PC-9 (cell line): ENCODE measurements at regions not wholly inside any gene's neighbourhood (a gene's known extent, or its start where the extent isn't known, plus 50 kb on each side); places are given as distances from the start of the nearest gene placed in this dataset.
A peak's percentile ranks its signal among the peaks of the same experiment; 100 is the strongest.

Experiments
- BruUV-seq: library from RNA; stranded (reverse); fragments of 400-500 nt; replicated peaks from 2 replicates; lab custom pipeline; 2021; lab: Mats Ljungman, UMichigan
- CTCF ChIA-PET: fragments of 300-600 bp; sonication (Branson Sonifier 250); formaldehyde crosslinking; loops from one replicate; lab custom pipeline; 2022; ENCODE audit warnings: antibody characterized with exemption; lab: Charles Lee
- POLR2A ChIA-PET: fragments of 300-600 bp; sonication (Branson Sonifier 250); formaldehyde crosslinking; loops from one replicate; lab custom pipeline; 2022; ENCODE audit warnings: antibody characterized with exemption; ENCODE audit not compliant: unreplicated experiment; lab: Charles Lee
- DNase-seq, 2 experiments: peaks; one replicate each; pipeline versions ENCODE4 v3.0.0 to v3.0.0-alpha.2; 2015 to 2022; ENCODE audit warnings: mixed read lengths in 1 of 2
- H2AFZ ChIP-seq: fragments of 200-600 bp; sonication (generic); 2 replicates; pipeline ENCODE4 v1.8.1; 2017; ENCODE audit warnings: antibody characterized with exemption
- H3F3A ChIP-seq: fragments of 200-600 bp; sonication (generic); 2 replicates; pipeline ENCODE4 v1.8.1; 2017; ENCODE audit warnings: antibody characterized with exemption, mild to moderate bottlenecking, low read depth; ENCODE audit not compliant: insufficient read depth
- H3K27ac ChIP-seq: fragments of 200-600 bp; sonication (generic); 2 replicates; pipeline ENCODE4 v1.6.1; 2016; ENCODE audit warnings: mixed run types
- H3K27me3 ChIP-seq: fragments of 200-600 bp; sonication (generic); 2 replicates; pipeline ENCODE4 v1.6.1; 2016; ENCODE audit warnings: low read depth, mixed run types; ENCODE audit not compliant: insufficient read depth
- H3K36me3 ChIP-seq: fragments of 200-600 bp; sonication (generic); 2 replicates; pipeline ENCODE4 v1.6.1; 2016; ENCODE audit warnings: low read depth, mixed run types
- H3K4me1 ChIP-seq: fragments of 200-600 bp; sonication (generic); replicated peaks from 2 replicates; pipeline ENCODE4 v1.6.1; 2016; ENCODE audit warnings: mixed run types; ENCODE audit not compliant: insufficient read depth
- H3K4me2 ChIP-seq: fragments of 200-600 bp; sonication (generic); 2 replicates; pipeline ENCODE4 v1.6.1; 2017; ENCODE audit warnings: mixed run types
- H3K4me3 ChIP-seq: fragments of 200-600 bp; sonication (generic); 2 replicates; pipeline ENCODE4 v1.6.1; 2016; ENCODE audit warnings: mixed run types
- H3K79me2 ChIP-seq: fragments of 200-600 bp; sonication (generic); 2 replicates; pipeline ENCODE4 v1.6.1; 2017; ENCODE audit warnings: low read depth, mixed run types
- H3K9me2 ChIP-seq: fragments of 200-600 bp; sonication (generic); 2 replicates; pipeline ENCODE4 v1.8.1; 2017; ENCODE audit warnings: mild to moderate bottlenecking; ENCODE audit not compliant: insufficient read depth
- H3K9me3 ChIP-seq: fragments of 200-600 bp; sonication (generic); 2 replicates; pipeline ENCODE4 v1.8.1; 2016; ENCODE audit warnings: low read depth; ENCODE audit not compliant: insufficient read depth
- H4K20me1 ChIP-seq: fragments of 200-600 bp; sonication (generic); 2 replicates; pipeline ENCODE4 v1.8.1; 2017; ENCODE audit not compliant: insufficient read depth
- CTCF ChIP-seq: fragments of 200-600 bp; sonication (generic); conservative IDR thresholded peaks from 2 replicates; pipeline ENCODE4 v1.6.1; 2017; ENCODE audit warnings: mixed run types, antibody characterized with exemption, mild to moderate bottlenecking, moderate library complexity
- EZH2 ChIP-seq: fragments of 200-600 bp; sonication (generic); IDR thresholded peaks from 2 replicates; pipeline ENCODE4 v1.8.0; 2017; ENCODE audit warnings: antibody characterized with exemption, low read depth
- intact Hi-C: fragments of 100-400 bp; cut with micrococcal nuclease; formaldehyde crosslinking; loops from one replicate; pipeline ENCODE4 v1.10.0; 2022; ENCODE audit not compliant: unreplicated experiment

- Histone ChIP-seq H3K36me3 (no peaks in the 10 kb centered on the region), H3F3A (no peaks in the 10 kb centered on the region), H3K9me3 (no peaks in the 10 kb centered on the region), H4K20me1 (no peaks in the 10 kb centered on the region), H3K4me1 (no peaks in the 10 kb centered on the region), H3K27me3 (no peaks in the 10 kb centered on the region), H2AFZ (no peak overlapping the region), H3K79me2 (no peaks in the 10 kb centered on the region), H3K27ac (no peak overlapping the region), H3K9me2 (no peaks in the 10 kb centered on the region), H3K4me2 (no peak overlapping the region), H3K4me3 (no peak overlapping the region)
- intact Hi-C loops: no loop called here
- BruUV-seq: no TSS peak
- ChIA-PET CTCF (no interaction called here), POLR2A (no interaction called here)
- TF ChIP-seq EZH2 (no peak), CTCF (no peak)
- DNase-seq: no peak
Observed at GRCh38 chr12:28054583-28054982, 82.0 kb upstream of the PTHLH start.

- POLR2A ChIA-PET: no interaction called here
- intact Hi-C loops: no loop called here
- Histone ChIP-seq H3K36me3 (no peaks in the 10 kb centered on the region), H3K9me3 (no peaks in the 10 kb centered on the region), H3F3A (no peaks in the 10 kb centered on the region), H3K4me2 (no peak overlapping the region), H3K4me1 (no peaks in the 10 kb centered on the region), H4K20me1 (no peaks in the 10 kb centered on the region), H2AFZ (no peak overlapping the region), H3K9me2 (no peaks in the 10 kb centered on the region), H3K79me2 (no peaks in the 10 kb centered on the region), H3K27ac (no peak overlapping the region), H3K27me3 (no peaks in the 10 kb centered on the region), H3K4me3 (no peak overlapping the region)
- BruUV-seq: no TSS peak
- CTCF ChIA-PET: no interaction called here
- TF ChIP-seq EZH2 (no peak), CTCF (no peak)
- DNase-seq: peak in 1 of 2 experiments; percentile 16
Observed at GRCh38 chr12:28057856-28058615, 85.5 kb upstream of the PTHLH start.

DNA sequence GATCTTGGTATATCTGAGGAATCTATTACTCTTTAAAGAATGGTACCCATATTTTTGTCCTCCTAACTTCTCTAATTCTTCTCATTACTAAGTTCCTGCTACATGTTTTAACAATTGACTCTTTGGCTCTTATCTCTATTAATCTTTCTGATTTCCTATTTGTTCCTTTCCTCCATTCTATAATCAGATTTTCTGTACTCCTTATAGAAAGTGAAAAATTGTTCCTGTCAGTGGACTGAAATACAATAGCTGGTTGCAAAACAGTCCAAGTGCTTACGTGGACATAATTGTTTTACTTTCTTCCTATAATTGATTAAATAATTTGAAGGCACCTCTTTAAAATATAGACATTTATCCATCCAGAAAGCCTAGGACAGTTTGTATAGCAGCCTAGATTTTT, 86.7 kb upstream of the PTHLH start:
- POLR2A ChIA-PET: no interaction called here
- H3K27me3 ChIP-seq: no peaks in the 10 kb centered on the region
- BruUV-seq: no TSS peak
- no peaks in the 10 kb centered on the region for H3F3A ChIP-seq
- intact Hi-C loops: no loop called here
- H3K9me3 ChIP-seq: no peaks in the 10 kb centered on the region
- H3K27ac ChIP-seq: no peak overlapping the region
- H2AFZ ChIP-seq: no peak overlapping the region
- TF ChIP-seq CTCF (no peak), EZH2 (no peak)
- H3K4me1 ChIP-seq: no peaks in the 10 kb centered on the region
- H4K20me1 ChIP-seq: no peaks in the 10 kb centered on the region
- no peak overlapping the region for H3K4me2 ChIP-seq
- H3K36me3 ChIP-seq: no peaks in the 10 kb centered on the region
- H3K9me2 ChIP-seq: no peaks in the 10 kb centered on the region
- DNase-seq: no peak
- CTCF ChIA-PET: interaction anchor here (0.6 kb wide), 1 partner anchor 813 kb away, joined by 3 read pairs; no protein-coding TSS in a partner anchor
- H3K4me3 ChIP-seq: no peak overlapping the region
- H3K79me2 ChIP-seq: no peaks in the 10 kb centered on the region
